Vagina (tissue), 2 donors: ENCODE measurements at regions not wholly inside any gene's neighbourhood (a gene's known extent, or its start where the extent isn't known, plus 50 kb on each side); places are given as distances from the start of the nearest gene placed in this dataset.

Experiments used
- DNase-seq, 2 donors: peaks; one replicate each; pipeline ENCODE4 v3.0.0-alpha.2; 2017; ENCODE audit errors: extremely low spot score in 2 of 2
- H3K27ac ChIP-seq: fragments of 200-600 bp; sonication (generic); one replicate; pipeline ENCODE4 v1.5.1; 2019
- H3K27me3 ChIP-seq: fragments of 200-600 bp; sonication (generic); one replicate; pipeline ENCODE4 v1.5.1; 2019
- H3K36me3 ChIP-seq, 2 donors: fragments of 200-600 bp; sonication (generic); one replicate each; pipeline ENCODE4 v1.5.1; 2017 to 2019
- H3K4me1 ChIP-seq: fragments of 200-600 bp; sonication (generic); one replicate; pipeline ENCODE4 v1.5.1; 2019
- H3K4me3 ChIP-seq, 2 donors: fragments of 200-600 bp; sonication (generic); 1 replicate in 1 of 2; 2 replicates in 1 of 2; pipeline ENCODE4 v1.5.1; 2016 to 2019
- H3K9me3 ChIP-seq: fragments of 200-600 bp; sonication (generic); one replicate; pipeline ENCODE4 v1.5.1; 2019
- POLR2A ChIP-seq, 2 donors: fragments of 450-650 bp; IDR thresholded peaks; one replicate each; pipeline ENCODE4 v1.6.1; 2017; ENCODE audit warnings: antibody characterized with exemption in 2 of 2, mild to moderate bottlenecking in 2 of 2, moderate library complexity in 2 of 2
- POLR2AphosphoS5 ChIP-seq, 2 donors: sonication (generic); formaldehyde crosslinking; IDR thresholded peaks; one replicate each; pipeline ENCODE4 v1.9.0; 2017; ENCODE audit warnings: antibody characterized with exemption in 2 of 2, mild to moderate bottlenecking in 2 of 2, low read depth in 1 of 2; ENCODE audit not compliant: insufficient read depth in 1 of 2
- intact Hi-C: fragments of 100-400 bp; cut with DNase I; formaldehyde crosslinking; loops from one replicate; pipeline ENCODE4 v1.15.1; 2023
- TF ChIP-seq, protein P1 (sequence below), 3 experiments: fragments of 450-650 bp in 2 of 3; fragments of 200-600 bp in 1 of 3; sonication (generic) in 1 of 3; IDR thresholded peaks; one replicate each; pipeline ENCODE4 v1.5.1; 2017 to 2019; ENCODE audit warnings: antibody characterized with exemption in 3 of 3, mild to moderate bottlenecking in 2 of 3, moderate library complexity in 2 of 3

DNA sequence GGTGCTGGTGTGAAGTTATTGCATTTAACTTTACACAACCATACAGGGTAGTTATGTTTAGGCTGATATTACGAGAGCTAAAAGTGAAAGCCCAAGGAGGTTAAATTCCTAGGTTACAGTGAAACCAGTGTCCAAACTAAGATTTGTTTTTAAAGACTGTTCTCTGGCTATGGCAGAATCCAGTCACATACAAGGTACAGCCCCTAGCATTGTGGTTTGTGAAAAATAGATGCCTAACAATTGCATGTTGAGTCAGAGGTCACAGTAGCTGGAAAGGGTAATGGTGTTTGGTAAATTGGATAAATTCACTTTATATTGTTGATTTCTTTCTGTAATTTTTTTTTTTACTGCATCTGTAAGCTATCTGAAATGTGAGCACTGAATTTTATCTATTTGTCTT, 614.6 kb upstream of the TBL1XR1 start:
- Histone ChIP-seq H3K27ac (no peak overlapping the region), H3K4me3 (no peak overlapping the region), H3K9me3 (no peaks in the 10 kb centered on the region), H3K4me1 (peaks cover 31% of the 10 kb centered on the region), H3K27me3 (no peaks in the 10 kb centered on the region), H3K36me3 (no peaks in the 10 kb centered on the region)
- intact Hi-C loops: no loop called here
- no peak for TF ChIP-seq POLR2AphosphoS5 (IDR thresholded peaks at IDR 0.05; ENCODE audit: insufficient read depth in 1 of 2, low read depth in 1 of 2)
- DNase-seq: no peak

DNA sequence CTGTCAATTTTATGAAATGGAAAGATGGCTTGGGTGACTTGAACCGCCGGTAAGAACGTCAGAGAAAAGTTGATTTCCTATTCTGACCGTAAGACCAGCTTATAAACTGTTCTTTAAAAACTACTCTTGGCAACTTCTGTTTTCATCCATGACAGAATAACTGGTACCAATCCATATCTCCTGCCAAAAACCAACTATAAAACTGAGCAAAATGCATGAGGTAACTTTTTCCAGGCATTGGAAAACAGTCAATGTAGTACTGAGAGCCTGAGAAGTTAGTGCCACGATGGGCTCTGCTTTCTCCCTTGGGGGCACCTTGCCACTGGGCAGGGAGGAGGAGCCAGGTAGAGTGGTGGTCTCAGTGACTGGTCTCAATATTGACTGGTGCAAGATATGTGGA, 615.2 kb upstream of the TBL1XR1 start:
- H3K9me3 ChIP-seq: no peaks in the 10 kb centered on the region
- intact Hi-C loops: no loop called here
- no peaks in the 10 kb centered on the region for H3K27me3 ChIP-seq
- H3K4me1 ChIP-seq: peaks cover 38% of the 10 kb centered on the region
- peak overlapping the region; percentile 32 for H3K27ac ChIP-seq
- no peak overlapping the region for H3K4me3 ChIP-seq
- DNase-seq: no peak
- TF ChIP-seq POLR2AphosphoS5 (IDR thresholded peaks at IDR 0.05; ENCODE audit: insufficient read depth in 1 of 2, low read depth in 1 of 2): peak in 1 of 2 donors; percentile 11
- TF ChIP-seq, protein P1, sequence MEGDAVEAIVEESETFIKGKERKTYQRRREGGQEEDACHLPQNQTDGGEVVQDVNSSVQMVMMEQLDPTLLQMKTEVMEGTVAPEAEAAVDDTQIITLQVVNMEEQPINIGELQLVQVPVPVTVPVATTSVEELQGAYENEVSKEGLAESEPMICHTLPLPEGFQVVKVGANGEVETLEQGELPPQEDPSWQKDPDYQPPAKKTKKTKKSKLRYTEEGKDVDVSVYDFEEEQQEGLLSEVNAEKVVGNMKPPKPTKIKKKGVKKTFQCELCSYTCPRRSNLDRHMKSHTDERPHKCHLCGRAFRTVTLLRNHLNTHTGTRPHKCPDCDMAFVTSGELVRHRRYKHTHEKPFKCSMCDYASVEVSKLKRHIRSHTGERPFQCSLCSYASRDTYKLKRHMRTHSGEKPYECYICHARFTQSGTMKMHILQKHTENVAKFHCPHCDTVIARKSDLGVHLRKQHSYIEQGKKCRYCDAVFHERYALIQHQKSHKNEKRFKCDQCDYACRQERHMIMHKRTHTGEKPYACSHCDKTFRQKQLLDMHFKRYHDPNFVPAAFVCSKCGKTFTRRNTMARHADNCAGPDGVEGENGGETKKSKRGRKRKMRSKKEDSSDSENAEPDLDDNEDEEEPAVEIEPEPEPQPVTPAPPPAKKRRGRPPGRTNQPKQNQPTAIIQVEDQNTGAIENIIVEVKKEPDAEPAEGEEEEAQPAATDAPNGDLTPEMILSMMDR (IDR thresholded peaks at IDR 0.05): no peak
- TF ChIP-seq POLR2A (IDR thresholded peaks at IDR 0.05): no peak
- H3K36me3 ChIP-seq: no peaks in the 10 kb centered on the region

DNA sequence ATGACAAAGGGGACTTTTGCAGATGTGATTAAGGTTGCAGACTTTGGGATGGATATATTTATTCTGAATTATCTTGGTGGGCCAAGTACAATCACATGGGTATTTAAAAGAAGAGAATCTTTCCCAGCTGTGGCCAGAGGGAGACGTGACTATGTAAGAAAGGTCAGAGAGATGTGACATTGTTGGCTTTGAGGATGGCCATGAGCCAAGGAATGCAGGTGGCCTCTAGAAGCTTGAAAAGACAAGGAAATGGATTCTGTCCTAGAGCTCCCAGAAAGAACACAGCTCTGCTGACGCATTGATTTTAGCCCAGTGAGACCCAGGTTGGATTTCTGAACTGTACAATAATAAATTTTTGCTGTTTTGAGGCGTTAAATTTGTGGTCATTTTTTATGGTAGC, 616.0 kb upstream of the TBL1XR1 start:
- H3K36me3 ChIP-seq: no peaks in the 10 kb centered on the region
- H3K27ac ChIP-seq: no peak overlapping the region
- intact Hi-C loops: no loop called here
- no peaks in the 10 kb centered on the region for H3K9me3 ChIP-seq
- H3K27me3 ChIP-seq: no peaks in the 10 kb centered on the region
- H3K4me3 ChIP-seq: no peak overlapping the region
- H3K4me1 ChIP-seq: peaks cover 38% of the 10 kb centered on the region
- TF ChIP-seq POLR2AphosphoS5 (IDR thresholded peaks at IDR 0.05; ENCODE audit: insufficient read depth in 1 of 2, low read depth in 1 of 2) (no peak), POLR2A (IDR thresholded peaks at IDR 0.05) (no peak)
- TF ChIP-seq, protein P1 (IDR thresholded peaks at IDR 0.05): no peak
- no peak for DNase-seq

DNA sequence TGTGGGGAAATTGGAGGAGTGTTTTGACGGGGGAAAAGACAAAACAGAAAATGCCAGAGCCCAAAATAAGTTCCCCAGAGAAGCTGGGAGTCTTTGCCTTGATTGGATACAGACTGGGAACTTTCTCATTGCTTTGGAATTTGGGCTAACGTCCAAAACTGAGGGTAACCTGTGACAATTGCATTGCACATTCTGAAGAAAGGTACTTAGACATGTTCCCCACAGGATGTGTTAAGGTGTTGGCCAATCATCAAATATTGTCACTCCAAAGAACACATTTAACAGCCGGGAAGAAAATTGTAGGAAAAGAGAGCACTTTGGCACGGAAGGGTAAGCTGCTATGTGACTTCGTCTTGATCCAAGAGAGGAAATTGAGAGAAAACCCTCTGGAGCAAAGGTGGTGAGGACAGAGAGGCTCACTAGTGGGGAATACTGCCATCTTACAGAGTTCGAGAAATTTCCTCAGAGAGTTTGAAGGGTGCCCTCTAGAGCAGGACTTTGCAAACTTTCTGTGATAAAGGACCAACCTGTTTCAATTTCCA, 619.5 kb upstream of the TBL1XR1 start:
- no peaks in the 10 kb centered on the region for H3K36me3 ChIP-seq
- no peaks in the 10 kb centered on the region for H3K27me3 ChIP-seq
- TF ChIP-seq POLR2A (IDR thresholded peaks at IDR 0.05): no peak
- TF ChIP-seq, protein P1 (IDR thresholded peaks at IDR 0.05): no peak
- TF ChIP-seq POLR2AphosphoS5 (IDR thresholded peaks at IDR 0.05; ENCODE audit: insufficient read depth in 1 of 2, low read depth in 1 of 2): peak in 1 of 2 donors; percentile 86
- peaks cover 26% of the 10 kb centered on the region for H3K4me1 ChIP-seq
- no peak overlapping the region for H3K4me3 ChIP-seq
- H3K9me3 ChIP-seq: no peaks in the 10 kb centered on the region
- intact Hi-C loops: no loop called here
- peak overlapping the region; percentile 20 for H3K27ac ChIP-seq
- DNase-seq: no peak

DNA sequence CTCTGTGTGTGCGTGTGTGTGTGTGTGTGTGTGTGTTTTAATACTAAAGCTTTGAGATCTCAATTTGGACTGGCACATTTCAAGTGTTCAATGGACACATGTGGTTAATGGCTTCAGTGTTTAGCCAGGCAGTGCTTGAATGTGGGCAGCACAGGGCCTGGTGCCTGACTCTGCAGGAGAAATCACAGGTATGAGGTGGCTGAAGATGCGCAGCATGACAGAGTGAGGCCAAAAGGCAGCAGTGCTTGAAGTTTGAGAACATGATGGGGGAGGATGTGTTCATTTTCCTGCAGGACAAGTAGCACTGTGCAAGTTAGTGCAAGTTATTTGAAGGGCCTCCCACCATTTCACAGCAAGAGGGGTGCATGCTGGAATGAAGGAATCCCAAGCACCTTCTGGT, 620.5 kb upstream of the TBL1XR1 start:
- no peak overlapping the region for H3K4me3 ChIP-seq
- TF ChIP-seq POLR2A (IDR thresholded peaks at IDR 0.05) (no peak), POLR2AphosphoS5 (IDR thresholded peaks at IDR 0.05; ENCODE audit: insufficient read depth in 1 of 2, low read depth in 1 of 2) (no peak)
- TF ChIP-seq, protein P1 (IDR thresholded peaks at IDR 0.05): no peak
- no peaks in the 10 kb centered on the region for H3K27me3 ChIP-seq
- peaks cover 20% of the 10 kb centered on the region for H3K4me1 ChIP-seq
- no peaks in the 10 kb centered on the region for H3K9me3 ChIP-seq
- DNase-seq: no peak
- no peak overlapping the region for H3K27ac ChIP-seq
- H3K36me3 ChIP-seq: no peaks in the 10 kb centered on the region
- intact Hi-C loops: no loop called here
